Activated T-helper 1 cell treated with anti-CD3 and anti-CD28 coated beads, Interleukin-12 subunit alpha, Interleukin-12 subunit beta, Interleukin-2, Interleukin-4 antibody, amounts not matched to agents 30 ng/mL and 10 ng/mL and 1 ng/mL, durations not matched to agents 14 hours and 24 hours and 36 hours (primary cell): ENCODE measurements at regions not wholly inside any gene's neighbourhood (a gene's known extent, or its start where the extent isn't known, plus 50 kb on each side); places are given as distances from the start of the nearest gene placed in this dataset.

Experiments used
- DNase-seq: peaks from one replicate; pipeline ENCODE4 v3.0.0; 2021; ENCODE audit warnings: low spot score
- H3K27ac Mint-ChIP-seq: one replicate; pipeline ENCODE4 v1.8.0; 2021; ENCODE audit warnings: mild to moderate bottlenecking, mixed read lengths
- H3K27me3 Mint-ChIP-seq: one replicate; pipeline ENCODE4 v1.8.0; 2022; ENCODE audit warnings: mild to moderate bottlenecking, moderate library complexity, mixed read lengths; ENCODE audit not compliant: insufficient read depth
- H3K36me3 Mint-ChIP-seq: one replicate; pipeline ENCODE4 v1.8.0; 2021; ENCODE audit warnings: low read depth, mixed read lengths
- H3K4me1 Mint-ChIP-seq: one replicate; pipeline ENCODE4 v1.8.0; 2021; ENCODE audit warnings: low read depth, mixed read lengths
- H3K4me3 Mint-ChIP-seq: one replicate; pipeline ENCODE4 v1.8.0; 2021; ENCODE audit warnings: mild to moderate bottlenecking, moderate library complexity, mixed read lengths
- H3K9me3 Mint-ChIP-seq: one replicate; pipeline ENCODE4 v1.8.0; 2021; ENCODE audit warnings: mixed read lengths
- intact Hi-C: fragments of 100-400 bp; cut with micrococcal nuclease; formaldehyde crosslinking; loops from one replicate; pipeline ENCODE4 v1.15.1; 2024

DNA sequence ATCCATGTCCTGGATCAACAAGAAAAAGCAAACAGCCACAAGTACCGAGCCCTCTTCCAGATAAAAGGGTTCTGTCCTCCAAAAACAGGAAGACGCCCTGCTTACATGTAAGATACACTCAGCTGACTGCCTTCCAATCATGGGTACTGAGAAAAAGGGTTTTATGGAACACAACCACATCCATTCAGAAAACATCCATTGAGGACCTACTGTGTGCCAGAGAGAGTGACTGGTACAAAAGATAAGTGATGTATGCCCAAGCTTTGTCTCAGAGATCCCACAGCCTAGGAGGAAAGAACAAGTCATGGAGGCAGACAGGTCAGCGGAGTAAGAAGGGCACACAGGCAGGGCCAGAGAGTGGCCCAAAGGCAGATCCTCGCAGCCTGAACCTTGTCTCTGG is 94.8 kb upstream of the SSTR4 start:
- DNase-seq = no peak
- Mint-ChIP-seq H3K4me3 (no peak overlapping the region), H3K27ac (no peak overlapping the region), H3K36me3 (no peaks in the 10 kb centered on the region), H3K27me3 (peaks cover 1% of the 10 kb centered on the region), H3K4me1 (no peaks in the 10 kb centered on the region), H3K9me3 (no peaks in the 10 kb centered on the region)
- intact Hi-C loops = no loop called here

- no peaks in the 10 kb centered on the region for H3K4me1 Mint-ChIP-seq
- no peak overlapping the region for H3K4me3 Mint-ChIP-seq
- no peak for DNase-seq
- no peaks in the 10 kb centered on the region for H3K36me3 Mint-ChIP-seq
- H3K9me3 Mint-ChIP-seq = no peaks in the 10 kb centered on the region
- intact Hi-C loops = no loop called here
- peaks cover 2% of the 10 kb centered on the region for H3K27me3 Mint-ChIP-seq
- no peak overlapping the region for H3K27ac Mint-ChIP-seq
Observed at GRCh38 chr20:22941550-22941949, 93.6 kb upstream of the SSTR4 start.

- Mint-ChIP-seq H3K27me3 (peaks cover 2% of the 10 kb centered on the region), H3K36me3 (no peaks in the 10 kb centered on the region), H3K4me1 (no peaks in the 10 kb centered on the region), H3K4me3 (no peak overlapping the region), H3K27ac (no peak overlapping the region), H3K9me3 (no peaks in the 10 kb centered on the region)
- intact Hi-C loops = no loop called here
- DNase-seq = no peak
Observed at GRCh38 chr20:22942742-22943141, 92.4 kb upstream of the SSTR4 start.

DNA sequence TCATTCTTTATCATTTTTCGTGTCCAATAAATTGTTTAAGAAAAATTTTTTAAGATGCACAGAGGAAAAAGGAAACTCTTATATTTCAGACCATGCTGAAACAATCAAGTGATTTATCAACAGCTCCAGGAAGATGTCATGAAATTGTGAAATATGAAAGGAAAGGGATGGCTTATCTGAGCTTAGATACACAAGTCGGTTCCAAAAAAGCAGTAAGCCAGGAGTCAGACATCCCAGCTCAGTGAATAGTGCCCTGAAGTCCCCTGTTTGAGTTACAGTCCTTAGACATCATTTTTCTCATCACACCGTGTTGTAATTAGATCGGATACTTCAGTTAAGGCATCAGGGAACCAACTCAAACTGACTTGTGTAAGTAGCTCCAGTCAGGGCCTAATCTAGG is 91.0 kb upstream of the SSTR4 start:
- no peaks in the 10 kb centered on the region for H3K4me1 Mint-ChIP-seq
- no peak overlapping the region for H3K27ac Mint-ChIP-seq
- DNase-seq = no peak
- H3K4me3 Mint-ChIP-seq = no peak overlapping the region
- H3K36me3 Mint-ChIP-seq = no peaks in the 10 kb centered on the region
- peaks cover 2% of the 10 kb centered on the region for H3K27me3 Mint-ChIP-seq
- no peaks in the 10 kb centered on the region for H3K9me3 Mint-ChIP-seq
- intact Hi-C loops = no loop called here

DNA sequence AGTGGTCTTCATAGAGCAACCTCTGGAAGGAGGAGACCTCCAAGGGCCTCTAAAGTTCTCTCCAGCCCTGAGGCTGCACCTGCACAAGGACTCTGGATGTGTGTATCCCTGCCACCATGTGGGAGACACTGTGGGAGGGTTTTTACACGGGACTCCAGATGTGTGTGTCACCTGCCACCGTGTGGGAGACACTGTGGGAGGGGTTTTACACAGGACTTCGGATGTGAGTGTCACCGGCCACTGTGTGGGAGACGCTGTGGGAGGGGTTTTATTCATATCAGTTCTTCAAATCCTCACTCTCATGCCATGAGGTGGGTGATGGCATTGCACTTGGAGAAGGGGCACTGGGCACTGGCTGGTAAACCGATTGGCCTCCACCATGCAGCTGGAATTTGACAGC is 90.2 kb upstream of the SSTR4 start:
- no peaks in the 10 kb centered on the region for H3K4me1 Mint-ChIP-seq
- no peak for DNase-seq
- no peak overlapping the region for H3K4me3 Mint-ChIP-seq
- H3K27ac Mint-ChIP-seq = no peak overlapping the region
- intact Hi-C loops = no loop called here
- no peaks in the 10 kb centered on the region for H3K9me3 Mint-ChIP-seq
- no peaks in the 10 kb centered on the region for H3K36me3 Mint-ChIP-seq
- H3K27me3 Mint-ChIP-seq = peaks cover 2% of the 10 kb centered on the region

- no peaks in the 10 kb centered on the region for H3K9me3 Mint-ChIP-seq
- no peaks in the 10 kb centered on the region for H3K4me1 Mint-ChIP-seq
- H3K27me3 Mint-ChIP-seq = peaks cover 2% of the 10 kb centered on the region
- intact Hi-C loops = no loop called here
- no peak for DNase-seq
- H3K27ac Mint-ChIP-seq = no peak overlapping the region
- no peaks in the 10 kb centered on the region for H3K36me3 Mint-ChIP-seq
- no peak overlapping the region for H3K4me3 Mint-ChIP-seq
Observed at GRCh38 chr20:22946596-22946995, 88.5 kb upstream of the SSTR4 start.

DNA sequence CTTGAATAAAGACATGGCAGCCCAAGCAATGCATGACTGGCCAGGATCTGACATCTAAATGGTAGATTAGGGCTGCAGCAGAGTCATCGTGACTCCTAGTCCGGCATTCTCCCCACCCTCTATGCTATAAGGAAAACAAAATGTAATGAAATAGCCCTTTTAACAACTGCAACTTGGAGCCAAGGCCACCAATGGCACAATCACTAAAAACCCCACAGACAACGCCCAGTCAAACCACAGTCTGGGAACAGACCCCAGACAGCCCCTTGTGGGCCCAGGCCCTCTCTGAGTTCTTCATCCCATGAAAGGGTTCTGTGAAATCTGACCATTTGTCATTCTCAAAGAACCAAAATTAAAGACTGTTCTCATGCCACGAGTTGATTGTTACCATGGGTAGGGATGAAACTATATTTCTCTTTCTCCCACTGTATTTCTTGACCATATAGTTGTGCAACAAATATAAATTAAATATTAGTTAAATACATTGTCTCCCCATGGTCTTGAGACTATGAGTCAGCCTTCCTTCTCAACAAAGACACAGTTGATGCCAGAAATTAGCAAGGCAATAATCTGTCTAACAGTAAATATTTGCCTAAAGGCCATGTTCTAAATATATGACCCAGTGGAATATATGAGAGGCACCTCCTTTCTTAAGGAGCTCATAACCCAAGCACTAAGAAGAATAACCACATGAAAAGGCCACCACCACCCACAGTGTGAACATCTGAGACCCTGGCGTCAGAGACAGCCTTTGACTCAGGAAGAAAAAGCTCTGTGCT is 85.6 kb upstream of the SSTR4 start:
- Mint-ChIP-seq H3K27me3 (peaks cover 2% of the 10 kb centered on the region), H3K4me3 (no peak overlapping the region), H3K9me3 (no peaks in the 10 kb centered on the region), H3K27ac (no peak overlapping the region), H3K36me3 (no peaks in the 10 kb centered on the region), H3K4me1 (no peaks in the 10 kb centered on the region)
- no peak for DNase-seq
- intact Hi-C loops = no loop called here

- no peak overlapping the region for H3K27ac Mint-ChIP-seq
- no peaks in the 10 kb centered on the region for H3K36me3 Mint-ChIP-seq
- intact Hi-C loops = no loop called here
- no peaks in the 10 kb centered on the region for H3K9me3 Mint-ChIP-seq
- DNase-seq = no peak
- no peak overlapping the region for H3K4me3 Mint-ChIP-seq
- no peaks in the 10 kb centered on the region for H3K27me3 Mint-ChIP-seq
- no peaks in the 10 kb centered on the region for H3K4me1 Mint-ChIP-seq
Observed at GRCh38 chr20:22951966-22952365, 83.1 kb upstream of the SSTR4 start.

DNA sequence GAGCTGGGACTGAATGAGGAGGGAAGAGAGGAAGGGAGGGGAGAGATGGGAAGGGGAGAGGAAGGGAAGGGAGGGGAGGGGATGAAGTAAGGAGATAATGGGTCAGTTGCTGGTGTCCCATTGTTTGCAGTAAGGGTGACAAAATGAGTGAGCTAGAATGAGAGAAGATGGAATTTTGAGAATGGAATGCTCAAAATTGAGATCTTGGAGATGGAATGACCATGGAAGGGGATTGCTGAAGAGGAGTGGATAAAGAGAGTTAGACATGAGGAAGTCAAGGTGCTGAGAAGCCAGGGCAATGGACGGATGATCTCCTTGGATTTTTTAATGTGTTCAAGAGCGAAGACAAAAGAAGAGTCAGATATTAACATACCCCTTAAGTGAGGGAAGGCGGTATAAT is 80.5 kb upstream of the SSTR4 start:
- no peaks in the 10 kb centered on the region for H3K4me1 Mint-ChIP-seq
- H3K36me3 Mint-ChIP-seq = no peaks in the 10 kb centered on the region
- intact Hi-C loops = no loop called here
- DNase-seq = no peak
- H3K4me3 Mint-ChIP-seq = no peak overlapping the region
- H3K27me3 Mint-ChIP-seq = no peaks in the 10 kb centered on the region
- H3K27ac Mint-ChIP-seq = no peak overlapping the region
- no peaks in the 10 kb centered on the region for H3K9me3 Mint-ChIP-seq

DNA sequence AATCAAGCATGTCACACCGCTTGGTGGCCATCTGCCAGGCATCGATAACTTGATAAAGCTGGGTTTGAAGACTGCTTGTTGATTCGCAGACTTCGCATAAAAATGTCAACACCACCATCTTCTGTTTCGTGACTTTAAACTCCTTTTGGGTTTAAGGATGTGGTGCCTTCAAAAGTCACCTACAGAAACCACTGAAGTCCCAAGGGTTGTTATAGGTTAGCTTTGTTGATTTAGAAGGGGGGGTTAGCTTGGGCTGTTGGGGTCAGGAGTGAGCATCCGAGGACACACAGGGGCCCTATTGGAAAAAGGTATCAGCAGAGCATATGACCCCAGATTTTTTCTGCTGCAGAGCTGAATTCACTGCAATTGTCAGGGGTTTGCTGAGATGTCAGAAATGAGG is 76.7 kb upstream of the SSTR4 start:
- no peak overlapping the region for H3K27ac Mint-ChIP-seq
- intact Hi-C loops = no loop called here
- H3K27me3 Mint-ChIP-seq = no peaks in the 10 kb centered on the region
- H3K36me3 Mint-ChIP-seq = no peaks in the 10 kb centered on the region
- no peak for DNase-seq
- no peaks in the 10 kb centered on the region for H3K9me3 Mint-ChIP-seq
- no peak overlapping the region for H3K4me3 Mint-ChIP-seq
- no peaks in the 10 kb centered on the region for H3K4me1 Mint-ChIP-seq

GRCh38 chr20:22962567-22963439 is 72.3 kb upstream of the SSTR4 start:
- Mint-ChIP-seq H3K27me3 (no peaks in the 10 kb centered on the region), H3K27ac (no peak overlapping the region), H3K9me3 (no peaks in the 10 kb centered on the region), H3K36me3 (no peaks in the 10 kb centered on the region), H3K4me1 (no peaks in the 10 kb centered on the region), H3K4me3 (no peak overlapping the region)
- DNase-seq = no peak
- intact Hi-C loops = no loop called here

DNA sequence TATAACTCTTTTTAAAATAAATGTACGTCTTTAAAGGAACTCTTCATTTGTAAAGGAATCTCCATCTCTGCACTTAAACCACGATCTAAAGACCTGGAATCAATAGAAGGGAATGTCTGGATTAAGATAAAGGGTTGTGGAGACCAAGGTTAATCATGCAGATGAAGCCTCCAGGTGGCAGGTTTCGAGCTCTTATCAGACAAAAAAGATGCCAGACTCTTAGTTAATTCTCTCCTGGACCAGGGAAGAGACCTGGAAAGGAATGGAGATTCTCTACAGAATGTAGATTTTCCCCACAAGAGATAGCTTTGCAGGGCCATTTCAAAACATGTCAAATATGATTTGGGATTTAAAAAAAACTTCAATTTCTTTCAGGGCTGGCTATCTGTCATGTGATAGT is 71.5 kb upstream of the SSTR4 start:
- Mint-ChIP-seq H3K4me1 (no peaks in the 10 kb centered on the region), H3K27me3 (no peaks in the 10 kb centered on the region), H3K27ac (no peak overlapping the region), H3K4me3 (no peak overlapping the region), H3K36me3 (no peaks in the 10 kb centered on the region), H3K9me3 (no peaks in the 10 kb centered on the region)
- DNase-seq = no peak
- intact Hi-C loops = no loop called here

DNA sequence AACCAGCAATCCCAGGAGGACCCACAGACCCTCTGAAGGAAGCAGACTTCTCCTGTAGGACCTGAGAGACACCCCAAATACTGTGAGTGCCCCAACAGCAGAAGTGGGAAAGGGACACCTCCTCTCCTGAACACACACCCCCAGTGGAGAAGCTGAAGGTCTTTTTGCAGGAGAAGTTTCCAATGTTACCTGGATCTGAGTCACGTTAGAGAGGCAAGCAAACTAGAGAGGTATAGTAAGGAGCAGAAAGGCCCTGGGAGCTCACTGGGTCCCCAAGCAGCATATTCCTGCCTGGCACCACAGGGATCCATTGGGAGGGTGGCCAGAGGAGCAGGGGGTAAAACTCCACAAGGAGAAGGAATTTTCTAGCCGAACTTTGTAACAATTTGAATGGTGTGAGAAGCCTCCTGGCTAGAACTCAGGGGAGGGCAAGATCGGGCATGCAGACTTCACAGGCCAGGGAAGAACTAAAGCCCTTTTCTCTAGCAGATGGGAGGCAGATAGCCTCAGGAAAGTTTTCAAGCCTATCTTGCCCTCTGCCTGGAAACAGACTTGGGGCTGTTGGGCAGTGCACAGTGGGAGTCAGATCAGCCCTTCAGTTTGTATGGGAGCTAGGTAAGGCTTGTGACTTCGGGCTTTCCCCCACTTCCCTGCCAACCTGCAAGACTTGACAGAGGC is 68.2 kb upstream of the SSTR4 start:
- intact Hi-C loops = no loop called here
- Mint-ChIP-seq H3K36me3 (no peaks in the 10 kb centered on the region), H3K4me3 (no peak overlapping the region)

More for the DNA sequence above, 68.2 kb upstream of the SSTR4 start:
- no peaks in the 10 kb centered on the region for H3K4me1 Mint-ChIP-seq
- H3K9me3 Mint-ChIP-seq = no peaks in the 10 kb centered on the region
- peaks cover 9% of the 10 kb centered on the region for H3K27me3 Mint-ChIP-seq
- no peak overlapping the region for H3K27ac Mint-ChIP-seq
- DNase-seq = no peak
